ENCODE measurements at regions not wholly inside any gene's neighbourhood (a gene's known extent, or its start where the extent isn't known, plus 50 kb on each side); places are given as distances from the start of the nearest gene placed in this dataset.
"Not testable (repeated sequence)": the region's sequence is repeated elsewhere in the genome, so short reads cannot be mapped to it uniquely, and the experiment has no call there.

GRCh38 chr9:138216817-138217216 is 339.2 kb downstream of the CACNA1B start:
- TF ChIP-seq, protein P1, sequence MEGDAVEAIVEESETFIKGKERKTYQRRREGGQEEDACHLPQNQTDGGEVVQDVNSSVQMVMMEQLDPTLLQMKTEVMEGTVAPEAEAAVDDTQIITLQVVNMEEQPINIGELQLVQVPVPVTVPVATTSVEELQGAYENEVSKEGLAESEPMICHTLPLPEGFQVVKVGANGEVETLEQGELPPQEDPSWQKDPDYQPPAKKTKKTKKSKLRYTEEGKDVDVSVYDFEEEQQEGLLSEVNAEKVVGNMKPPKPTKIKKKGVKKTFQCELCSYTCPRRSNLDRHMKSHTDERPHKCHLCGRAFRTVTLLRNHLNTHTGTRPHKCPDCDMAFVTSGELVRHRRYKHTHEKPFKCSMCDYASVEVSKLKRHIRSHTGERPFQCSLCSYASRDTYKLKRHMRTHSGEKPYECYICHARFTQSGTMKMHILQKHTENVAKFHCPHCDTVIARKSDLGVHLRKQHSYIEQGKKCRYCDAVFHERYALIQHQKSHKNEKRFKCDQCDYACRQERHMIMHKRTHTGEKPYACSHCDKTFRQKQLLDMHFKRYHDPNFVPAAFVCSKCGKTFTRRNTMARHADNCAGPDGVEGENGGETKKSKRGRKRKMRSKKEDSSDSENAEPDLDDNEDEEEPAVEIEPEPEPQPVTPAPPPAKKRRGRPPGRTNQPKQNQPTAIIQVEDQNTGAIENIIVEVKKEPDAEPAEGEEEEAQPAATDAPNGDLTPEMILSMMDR (optimal IDR thresholded peaks at IDR 0.05 in 1 of 3, IDR thresholded peaks at IDR 0.05 in 1 of 3, conservative IDR thresholded peaks at IDR 0.05 in 1 of 3; ENCODE audit: extremely low read depth in 1 of 3, insufficient read depth in 2 of 3, low read length in 3 of 3), result not testable (repeated sequence)
- not testable (repeated sequence) for TF ChIP-seq EZH2 (IDR thresholded peaks at IDR 0.05; ENCODE audit: low read length)
